ENCODE measurements at regions not wholly inside any gene's neighbourhood (a gene's known extent, or its start where the extent isn't known, plus 50 kb on each side); places are given as distances from the start of the nearest gene placed in this dataset.

- no peak for TF ChIP-seq EP300 (IDR thresholded peaks at IDR 0.05; ENCODE audit: borderline replicate concordance)
- no peak for TF ChIP-seq TEAD4 (IDR thresholded peaks at IDR 0.05)
- TF ChIP-seq, protein P1, sequence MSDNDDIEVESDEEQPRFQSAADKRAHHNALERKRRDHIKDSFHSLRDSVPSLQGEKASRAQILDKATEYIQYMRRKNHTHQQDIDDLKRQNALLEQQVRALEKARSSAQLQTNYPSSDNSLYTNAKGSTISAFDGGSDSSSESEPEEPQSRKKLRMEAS (IDR thresholded peaks at IDR 0.05), result no peak
- TF ChIP-seq REST (IDR thresholded peaks at IDR 0.05; ENCODE audit: low read depth), result no peak
- no peak for TF ChIP-seq YY1 (IDR thresholded peaks at IDR 0.05; ENCODE audit: low read depth)
- no peak for TF ChIP-seq USF1 (IDR thresholded peaks at IDR 0.05)
- no peak for TF ChIP-seq CREB1 (IDR thresholded peaks at IDR 0.05; ENCODE audit: low read depth)
- no peak for TF ChIP-seq CEBPB (IDR thresholded peaks at IDR 0.05)
- no peak for TF ChIP-seq TAF1 (IDR thresholded peaks at IDR 0.05; ENCODE audit: low read depth)
- TF ChIP-seq RAD21 (IDR thresholded peaks at IDR 0.05; ENCODE audit: low read depth), result no peak
- no peak for TF ChIP-seq NFIC (IDR thresholded peaks at IDR 0.05)
- TF ChIP-seq TCF12 (IDR thresholded peaks at IDR 0.05; ENCODE audit: low read depth), result no peak
- no peak for TF ChIP-seq FOXM1 (IDR thresholded peaks at IDR 0.05; ENCODE audit: borderline replicate concordance, low read depth)
These were observed 820.1 kb upstream of the RBFOX1 start for GRCh38 chr16:6512512-6512911.

Data from Ishikawa (cell line).